Ishikawa (cell line): ENCODE measurements at regions not wholly inside any gene's neighbourhood (a gene's known extent, or its start where the extent isn't known, plus 50 kb on each side); places are given as distances from the start of the nearest gene placed in this dataset.

Source experiments
- CREB1 ChIP-seq: IDR thresholded peaks from 2 replicates; pipeline ENCODE4 v1.6.1; 2012; ENCODE audit warnings: low read depth
- EGR1 ChIP-seq: IDR thresholded peaks from 2 replicates; pipeline ENCODE4 v1.6.1; 2012
- EP300 ChIP-seq: IDR thresholded peaks from 2 replicates; pipeline ENCODE4 v1.6.1; 2012; ENCODE audit warnings: borderline replicate concordance
- FOXM1 ChIP-seq: IDR thresholded peaks from 2 replicates; pipeline ENCODE4 v1.6.1; 2012; ENCODE audit warnings: low read depth, borderline replicate concordance
- RAD21 ChIP-seq: IDR thresholded peaks from 2 replicates; pipeline ENCODE4 v1.6.1; 2012; ENCODE audit warnings: low read depth
- REST ChIP-seq: IDR thresholded peaks from 2 replicates; pipeline ENCODE4 v1.6.1; 2012; ENCODE audit warnings: low read depth, mild to moderate bottlenecking
- TAF1 ChIP-seq: IDR thresholded peaks from 2 replicates; pipeline ENCODE4 v1.6.1; 2012; ENCODE audit warnings: low read depth, mild to moderate bottlenecking
- TEAD4 ChIP-seq: IDR thresholded peaks from 2 replicates; pipeline ENCODE4 v1.6.1; 2012
- USF1 ChIP-seq: IDR thresholded peaks from 2 replicates; pipeline ENCODE4 v1.6.1; 2012
- YY1 ChIP-seq: IDR thresholded peaks from 2 replicates; pipeline ENCODE4 v1.6.1; 2012; ENCODE audit warnings: low read depth
- TF ChIP-seq, protein P1 (sequence below): IDR thresholded peaks from 2 replicates; pipeline ENCODE4 v1.6.1; 2012

GRCh38 chr6:112592159-112592558, 245.0 kb downstream of the RFPL4B start:
- TF ChIP-seq TAF1 (no peak), RAD21 (no peak), YY1 (no peak), EP300 (no peak), EGR1 (no peak), USF1 (no peak), FOXM1 (no peak), REST (no peak), TEAD4 (no peak), CREB1 (no peak)
- TF ChIP-seq, protein P1, sequence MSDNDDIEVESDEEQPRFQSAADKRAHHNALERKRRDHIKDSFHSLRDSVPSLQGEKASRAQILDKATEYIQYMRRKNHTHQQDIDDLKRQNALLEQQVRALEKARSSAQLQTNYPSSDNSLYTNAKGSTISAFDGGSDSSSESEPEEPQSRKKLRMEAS = no peak
